ENCODE measurements at regions not wholly inside any gene's neighbourhood (a gene's known extent, or its start where the extent isn't known, plus 50 kb on each side); places are given as distances from the start of the nearest gene placed in this dataset.
"Not testable (repeated sequence)": the region's sequence is repeated elsewhere in the genome, so short reads cannot be mapped to it uniquely, and the experiment has no call there.

- TF ChIP-seq CTCF (IDR thresholded peaks at IDR 0.05; ENCODE audit: poor library complexity); EZH2 (IDR thresholded peaks at IDR 0.05; ENCODE audit: borderline replicate concordance); EZH2phosphoT487 (IDR thresholded peaks at IDR 0.05; ENCODE audit: low read depth, severe bottlenecking, unreplicated experiment): not testable (repeated sequence)
Measured at GRCh38 chr12:33194389-33194788, 245.2 kb downstream of the SYT10 start.

Measured in hepatocyte (in vitro differentiated cells).